ENCODE measurements at regions not wholly inside any gene's neighbourhood (a gene's known extent, or its start where the extent isn't known, plus 50 kb on each side); places are given as distances from the start of the nearest gene placed in this dataset.

DNA sequence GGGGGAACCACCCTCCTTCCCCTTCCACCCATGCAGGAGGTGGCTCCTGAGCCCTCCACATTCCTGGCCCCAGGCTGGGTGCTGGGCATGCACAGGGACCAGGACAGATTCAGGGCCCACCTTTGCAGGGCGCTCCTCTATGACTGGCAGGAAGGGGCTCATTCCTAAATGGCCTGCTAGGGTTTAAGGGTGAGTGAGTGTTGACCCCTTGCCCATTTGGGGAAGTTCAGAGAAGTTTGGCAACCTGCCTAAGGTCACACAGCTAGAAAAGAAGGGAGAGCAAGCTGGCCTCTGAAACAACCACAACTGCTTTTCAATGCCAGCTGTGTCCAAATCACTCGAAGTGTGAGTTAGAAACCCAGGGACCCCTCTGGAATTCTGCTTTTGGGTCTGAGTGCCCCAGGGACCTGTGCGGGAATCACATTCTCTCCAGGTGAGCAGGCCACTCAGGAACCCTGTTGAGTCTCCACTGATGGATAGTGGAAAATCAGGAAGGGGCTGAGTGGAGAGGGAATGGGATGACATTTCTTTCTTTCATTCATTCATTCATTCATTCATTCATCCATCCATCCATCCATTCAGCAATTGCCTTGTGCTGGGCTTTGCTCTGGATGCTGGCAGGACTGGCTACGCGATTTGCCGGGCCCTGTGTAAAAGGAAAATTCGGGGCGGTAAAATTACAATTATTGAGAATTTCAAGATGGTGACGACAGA is 191.9 kb downstream of the C9orf50 start:
- TF ChIP-seq, protein P1, sequence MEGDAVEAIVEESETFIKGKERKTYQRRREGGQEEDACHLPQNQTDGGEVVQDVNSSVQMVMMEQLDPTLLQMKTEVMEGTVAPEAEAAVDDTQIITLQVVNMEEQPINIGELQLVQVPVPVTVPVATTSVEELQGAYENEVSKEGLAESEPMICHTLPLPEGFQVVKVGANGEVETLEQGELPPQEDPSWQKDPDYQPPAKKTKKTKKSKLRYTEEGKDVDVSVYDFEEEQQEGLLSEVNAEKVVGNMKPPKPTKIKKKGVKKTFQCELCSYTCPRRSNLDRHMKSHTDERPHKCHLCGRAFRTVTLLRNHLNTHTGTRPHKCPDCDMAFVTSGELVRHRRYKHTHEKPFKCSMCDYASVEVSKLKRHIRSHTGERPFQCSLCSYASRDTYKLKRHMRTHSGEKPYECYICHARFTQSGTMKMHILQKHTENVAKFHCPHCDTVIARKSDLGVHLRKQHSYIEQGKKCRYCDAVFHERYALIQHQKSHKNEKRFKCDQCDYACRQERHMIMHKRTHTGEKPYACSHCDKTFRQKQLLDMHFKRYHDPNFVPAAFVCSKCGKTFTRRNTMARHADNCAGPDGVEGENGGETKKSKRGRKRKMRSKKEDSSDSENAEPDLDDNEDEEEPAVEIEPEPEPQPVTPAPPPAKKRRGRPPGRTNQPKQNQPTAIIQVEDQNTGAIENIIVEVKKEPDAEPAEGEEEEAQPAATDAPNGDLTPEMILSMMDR (IDR thresholded peaks at IDR 0.05), result no peak
- TF ChIP-seq JUND (IDR thresholded peaks at IDR 0.05), result no peak
- no peak for TF ChIP-seq EP300 (IDR thresholded peaks at IDR 0.05; ENCODE audit: borderline replicate concordance in 1 of 2, low read depth in 1 of 2, low read length in 1 of 2)
- TF ChIP-seq, protein P2, sequence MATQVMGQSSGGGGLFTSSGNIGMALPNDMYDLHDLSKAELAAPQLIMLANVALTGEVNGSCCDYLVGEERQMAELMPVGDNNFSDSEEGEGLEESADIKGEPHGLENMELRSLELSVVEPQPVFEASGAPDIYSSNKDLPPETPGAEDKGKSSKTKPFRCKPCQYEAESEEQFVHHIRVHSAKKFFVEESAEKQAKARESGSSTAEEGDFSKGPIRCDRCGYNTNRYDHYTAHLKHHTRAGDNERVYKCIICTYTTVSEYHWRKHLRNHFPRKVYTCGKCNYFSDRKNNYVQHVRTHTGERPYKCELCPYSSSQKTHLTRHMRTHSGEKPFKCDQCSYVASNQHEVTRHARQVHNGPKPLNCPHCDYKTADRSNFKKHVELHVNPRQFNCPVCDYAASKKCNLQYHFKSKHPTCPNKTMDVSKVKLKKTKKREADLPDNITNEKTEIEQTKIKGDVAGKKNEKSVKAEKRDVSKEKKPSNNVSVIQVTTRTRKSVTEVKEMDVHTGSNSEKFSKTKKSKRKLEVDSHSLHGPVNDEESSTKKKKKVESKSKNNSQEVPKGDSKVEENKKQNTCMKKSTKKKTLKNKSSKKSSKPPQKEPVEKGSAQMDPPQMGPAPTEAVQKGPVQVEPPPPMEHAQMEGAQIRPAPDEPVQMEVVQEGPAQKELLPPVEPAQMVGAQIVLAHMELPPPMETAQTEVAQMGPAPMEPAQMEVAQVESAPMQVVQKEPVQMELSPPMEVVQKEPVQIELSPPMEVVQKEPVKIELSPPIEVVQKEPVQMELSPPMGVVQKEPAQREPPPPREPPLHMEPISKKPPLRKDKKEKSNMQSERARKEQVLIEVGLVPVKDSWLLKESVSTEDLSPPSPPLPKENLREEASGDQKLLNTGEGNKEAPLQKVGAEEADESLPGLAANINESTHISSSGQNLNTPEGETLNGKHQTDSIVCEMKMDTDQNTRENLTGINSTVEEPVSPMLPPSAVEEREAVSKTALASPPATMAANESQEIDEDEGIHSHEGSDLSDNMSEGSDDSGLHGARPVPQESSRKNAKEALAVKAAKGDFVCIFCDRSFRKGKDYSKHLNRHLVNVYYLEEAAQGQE (IDR thresholded peaks at IDR 0.05; ENCODE audit: low read depth, low read length), result no peak
- no peak for TF ChIP-seq CHD2 (IDR thresholded peaks at IDR 0.05; ENCODE audit: low read length, partially characterized antibody)
- TF ChIP-seq SIN3A (IDR thresholded peaks at IDR 0.05; ENCODE audit: borderline replicate concordance, low read depth, low read length), result no peak
- TF ChIP-seq MEF2A (IDR thresholded peaks at IDR 0.05; ENCODE audit: borderline replicate concordance, low read depth), result no peak
- TF ChIP-seq RAD21 (IDR thresholded peaks at IDR 0.05; ENCODE audit: low read length), result no peak
- TF ChIP-seq, protein P3, sequence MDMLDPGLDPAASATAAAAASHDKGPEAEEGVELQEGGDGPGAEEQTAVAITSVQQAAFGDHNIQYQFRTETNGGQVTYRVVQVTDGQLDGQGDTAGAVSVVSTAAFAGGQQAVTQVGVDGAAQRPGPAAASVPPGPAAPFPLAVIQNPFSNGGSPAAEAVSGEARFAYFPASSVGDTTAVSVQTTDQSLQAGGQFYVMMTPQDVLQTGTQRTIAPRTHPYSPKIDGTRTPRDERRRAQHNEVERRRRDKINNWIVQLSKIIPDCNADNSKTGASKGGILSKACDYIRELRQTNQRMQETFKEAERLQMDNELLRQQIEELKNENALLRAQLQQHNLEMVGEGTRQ (IDR thresholded peaks at IDR 0.05; ENCODE audit: borderline replicate concordance, low read depth, low read length), result no peak
- TF ChIP-seq POLR2AphosphoS5 (IDR thresholded peaks at IDR 0.05; ENCODE audit: low read depth, low read length), result no peak
- no peak for TF ChIP-seq NRF1 (IDR thresholded peaks at IDR 0.05; ENCODE audit: low read depth, low read length)
- TF ChIP-seq FOXJ3 (CRISPR knock-in tag; IDR thresholded peaks at IDR 0.05), result no peak
- no peak for TF ChIP-seq TAF1 (IDR thresholded peaks at IDR 0.05; ENCODE audit: borderline replicate concordance, low read depth, low read length)
- TF ChIP-seq FOXM1 (IDR thresholded peaks at IDR 0.05; ENCODE audit: low read depth), result no peak
